K562 (cell line): ENCODE measurements at regions not wholly inside any gene's neighbourhood (a gene's known extent, or its start where the extent isn't known, plus 50 kb on each side); places are given as distances from the start of the nearest gene placed in this dataset.

Source experiments
- CCNT2 ChIP-seq: IDR thresholded peaks from 2 replicates; pipeline ENCODE4 v1.6.1; 2011; ENCODE audit warnings: borderline replicate concordance, low read depth, mild to moderate bottlenecking, moderate library complexity, mixed read lengths, low read length; ENCODE audit not compliant: insufficient read length; ENCODE audit errors: extremely low read depth
- MYNN ChIP-seq, 2 experiments: sonication (generic); formaldehyde crosslinking in 1 of 2; IDR thresholded peaks; 2 replicates each; pipeline versions ENCODE4 v1.5.0 to v1.6.1; 2016 to 2020; ENCODE audit warnings: antibody characterized with exemption in 1 of 2, missing genetic modification reagents in 1 of 2
- ZBED1 ChIP-seq: IDR thresholded peaks from 2 replicates; pipeline ENCODE4 v1.6.1; 2014
- TF ChIP-seq, protein P1 (sequence below): fragments of 200-600 bp; sonication (generic); IDR thresholded peaks from one replicate; pipeline ENCODE4 v1.6.1; 2012; ENCODE audit warnings: mild to moderate bottlenecking, low read depth, low read length, inconsistent platforms
- TF ChIP-seq, protein P2 (sequence below), 2 experiments: IDR thresholded peaks; 2 replicates each; pipeline ENCODE4 v1.6.1; 2011; ENCODE audit warnings: borderline replicate concordance in 1 of 2, control low read depth in 1 of 2, low read depth in 1 of 2, low read length in 1 of 2, mild to moderate bottlenecking in 1 of 2, mixed read lengths in 1 of 2, moderate library complexity in 1 of 2; ENCODE audit not compliant: insufficient read depth in 1 of 2, insufficient read length in 1 of 2, poor library complexity in 1 of 2, severe bottlenecking in 1 of 2; ENCODE audit errors: extremely low read depth in 1 of 2
- TF ChIP-seq, protein P3 (sequence below): fragments of 250-450 bp; sonication (Bioruptor Pico); IDR thresholded peaks from 2 replicates; pipeline ENCODE4 v1.4.0; 2020

DNA sequence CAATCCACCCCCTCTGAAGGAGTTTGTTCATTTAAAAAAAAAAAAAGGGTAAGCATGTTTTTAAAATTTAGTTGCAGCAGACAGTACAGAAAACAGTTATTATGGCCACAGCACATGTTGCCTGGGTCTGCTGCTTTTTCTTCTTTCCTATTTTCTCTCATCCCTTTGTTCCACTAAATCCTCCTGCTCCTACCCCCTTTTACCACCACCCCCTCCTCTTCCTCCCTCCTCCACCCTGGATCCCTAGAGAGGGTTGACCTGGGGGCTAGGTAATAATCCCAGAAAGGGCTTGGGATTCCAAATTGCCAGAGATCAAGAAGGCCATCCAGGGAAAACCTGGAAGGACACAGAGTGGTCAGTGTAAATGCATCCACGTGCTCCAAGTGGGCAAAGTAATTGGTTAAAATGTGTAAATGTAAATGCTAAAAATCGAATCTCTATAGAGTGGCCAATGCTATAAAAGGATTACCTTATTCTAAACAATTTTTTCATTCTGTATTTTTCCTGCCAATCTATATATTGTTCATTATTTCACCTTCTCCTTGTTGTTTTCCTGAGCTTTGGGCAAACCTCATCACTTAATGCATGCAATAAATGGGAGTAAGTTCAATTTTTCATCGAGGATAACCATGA lies 89.0 kb upstream of the PIK3CG start (continued):
- TF ChIP-seq, protein P1, sequence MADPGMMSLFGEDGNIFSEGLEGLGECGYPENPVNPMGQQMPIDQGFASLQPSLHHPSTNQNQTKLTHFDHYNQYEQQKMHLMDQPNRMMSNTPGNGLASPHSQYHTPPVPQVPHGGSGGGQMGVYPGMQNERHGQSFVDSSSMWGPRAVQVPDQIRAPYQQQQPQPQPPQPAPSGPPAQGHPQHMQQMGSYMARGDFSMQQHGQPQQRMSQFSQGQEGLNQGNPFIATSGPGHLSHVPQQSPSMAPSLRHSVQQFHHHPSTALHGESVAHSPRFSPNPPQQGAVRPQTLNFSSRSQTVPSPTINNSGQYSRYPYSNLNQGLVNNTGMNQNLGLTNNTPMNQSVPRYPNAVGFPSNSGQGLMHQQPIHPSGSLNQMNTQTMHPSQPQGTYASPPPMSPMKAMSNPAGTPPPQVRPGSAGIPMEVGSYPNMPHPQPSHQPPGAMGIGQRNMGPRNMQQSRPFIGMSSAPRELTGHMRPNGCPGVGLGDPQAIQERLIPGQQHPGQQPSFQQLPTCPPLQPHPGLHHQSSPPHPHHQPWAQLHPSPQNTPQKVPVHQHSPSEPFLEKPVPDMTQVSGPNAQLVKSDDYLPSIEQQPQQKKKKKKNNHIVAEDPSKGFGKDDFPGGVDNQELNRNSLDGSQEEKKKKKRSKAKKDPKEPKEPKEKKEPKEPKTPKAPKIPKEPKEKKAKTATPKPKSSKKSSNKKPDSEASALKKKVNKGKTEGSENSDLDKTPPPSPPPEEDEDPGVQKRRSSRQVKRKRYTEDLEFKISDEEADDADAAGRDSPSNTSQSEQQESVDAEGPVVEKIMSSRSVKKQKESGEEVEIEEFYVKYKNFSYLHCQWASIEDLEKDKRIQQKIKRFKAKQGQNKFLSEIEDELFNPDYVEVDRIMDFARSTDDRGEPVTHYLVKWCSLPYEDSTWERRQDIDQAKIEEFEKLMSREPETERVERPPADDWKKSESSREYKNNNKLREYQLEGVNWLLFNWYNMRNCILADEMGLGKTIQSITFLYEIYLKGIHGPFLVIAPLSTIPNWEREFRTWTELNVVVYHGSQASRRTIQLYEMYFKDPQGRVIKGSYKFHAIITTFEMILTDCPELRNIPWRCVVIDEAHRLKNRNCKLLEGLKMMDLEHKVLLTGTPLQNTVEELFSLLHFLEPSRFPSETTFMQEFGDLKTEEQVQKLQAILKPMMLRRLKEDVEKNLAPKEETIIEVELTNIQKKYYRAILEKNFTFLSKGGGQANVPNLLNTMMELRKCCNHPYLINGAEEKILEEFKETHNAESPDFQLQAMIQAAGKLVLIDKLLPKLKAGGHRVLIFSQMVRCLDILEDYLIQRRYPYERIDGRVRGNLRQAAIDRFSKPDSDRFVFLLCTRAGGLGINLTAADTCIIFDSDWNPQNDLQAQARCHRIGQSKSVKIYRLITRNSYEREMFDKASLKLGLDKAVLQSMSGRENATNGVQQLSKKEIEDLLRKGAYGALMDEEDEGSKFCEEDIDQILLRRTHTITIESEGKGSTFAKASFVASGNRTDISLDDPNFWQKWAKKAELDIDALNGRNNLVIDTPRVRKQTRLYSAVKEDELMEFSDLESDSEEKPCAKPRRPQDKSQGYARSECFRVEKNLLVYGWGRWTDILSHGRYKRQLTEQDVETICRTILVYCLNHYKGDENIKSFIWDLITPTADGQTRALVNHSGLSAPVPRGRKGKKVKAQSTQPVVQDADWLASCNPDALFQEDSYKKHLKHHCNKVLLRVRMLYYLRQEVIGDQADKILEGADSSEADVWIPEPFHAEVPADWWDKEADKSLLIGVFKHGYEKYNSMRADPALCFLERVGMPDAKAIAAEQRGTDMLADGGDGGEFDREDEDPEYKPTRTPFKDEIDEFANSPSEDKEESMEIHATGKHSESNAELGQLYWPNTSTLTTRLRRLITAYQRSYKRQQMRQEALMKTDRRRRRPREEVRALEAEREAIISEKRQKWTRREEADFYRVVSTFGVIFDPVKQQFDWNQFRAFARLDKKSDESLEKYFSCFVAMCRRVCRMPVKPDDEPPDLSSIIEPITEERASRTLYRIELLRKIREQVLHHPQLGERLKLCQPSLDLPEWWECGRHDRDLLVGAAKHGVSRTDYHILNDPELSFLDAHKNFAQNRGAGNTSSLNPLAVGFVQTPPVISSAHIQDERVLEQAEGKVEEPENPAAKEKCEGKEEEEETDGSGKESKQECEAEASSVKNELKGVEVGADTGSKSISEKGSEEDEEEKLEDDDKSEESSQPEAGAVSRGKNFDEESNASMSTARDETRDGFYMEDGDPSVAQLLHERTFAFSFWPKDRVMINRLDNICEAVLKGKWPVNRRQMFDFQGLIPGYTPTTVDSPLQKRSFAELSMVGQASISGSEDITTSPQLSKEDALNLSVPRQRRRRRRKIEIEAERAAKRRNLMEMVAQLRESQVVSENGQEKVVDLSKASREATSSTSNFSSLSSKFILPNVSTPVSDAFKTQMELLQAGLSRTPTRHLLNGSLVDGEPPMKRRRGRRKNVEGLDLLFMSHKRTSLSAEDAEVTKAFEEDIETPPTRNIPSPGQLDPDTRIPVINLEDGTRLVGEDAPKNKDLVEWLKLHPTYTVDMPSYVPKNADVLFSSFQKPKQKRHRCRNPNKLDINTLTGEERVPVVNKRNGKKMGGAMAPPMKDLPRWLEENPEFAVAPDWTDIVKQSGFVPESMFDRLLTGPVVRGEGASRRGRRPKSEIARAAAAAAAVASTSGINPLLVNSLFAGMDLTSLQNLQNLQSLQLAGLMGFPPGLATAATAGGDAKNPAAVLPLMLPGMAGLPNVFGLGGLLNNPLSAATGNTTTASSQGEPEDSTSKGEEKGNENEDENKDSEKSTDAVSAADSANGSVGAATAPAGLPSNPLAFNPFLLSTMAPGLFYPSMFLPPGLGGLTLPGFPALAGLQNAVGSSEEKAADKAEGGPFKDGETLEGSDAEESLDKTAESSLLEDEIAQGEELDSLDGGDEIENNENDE: no peak
- TF ChIP-seq, protein P2, sequence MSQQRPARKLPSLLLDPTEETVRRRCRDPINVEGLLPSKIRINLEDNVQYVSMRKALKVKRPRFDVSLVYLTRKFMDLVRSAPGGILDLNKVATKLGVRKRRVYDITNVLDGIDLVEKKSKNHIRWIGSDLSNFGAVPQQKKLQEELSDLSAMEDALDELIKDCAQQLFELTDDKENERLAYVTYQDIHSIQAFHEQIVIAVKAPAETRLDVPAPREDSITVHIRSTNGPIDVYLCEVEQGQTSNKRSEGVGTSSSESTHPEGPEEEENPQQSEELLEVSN (IDR thresholded peaks at IDR 0.05; ENCODE audit: borderline replicate concordance in 1 of 2, extremely low read depth in 1 of 2, insufficient read depth in 1 of 2, insufficient read length in 1 of 2, low read depth in 1 of 2, low read length in 1 of 2, poor library complexity in 1 of 2, severe bottlenecking in 1 of 2): peak in 1 of 2 experiments; percentile 23
- TF ChIP-seq MYNN (IDR thresholded peaks at IDR 0.05) (no peak), MYNN (CRISPR knock-in tag; IDR thresholded peaks at IDR 0.05) (no peak), ZBED1 (no peak), CCNT2 (no peak)
- TF ChIP-seq, protein P3, sequence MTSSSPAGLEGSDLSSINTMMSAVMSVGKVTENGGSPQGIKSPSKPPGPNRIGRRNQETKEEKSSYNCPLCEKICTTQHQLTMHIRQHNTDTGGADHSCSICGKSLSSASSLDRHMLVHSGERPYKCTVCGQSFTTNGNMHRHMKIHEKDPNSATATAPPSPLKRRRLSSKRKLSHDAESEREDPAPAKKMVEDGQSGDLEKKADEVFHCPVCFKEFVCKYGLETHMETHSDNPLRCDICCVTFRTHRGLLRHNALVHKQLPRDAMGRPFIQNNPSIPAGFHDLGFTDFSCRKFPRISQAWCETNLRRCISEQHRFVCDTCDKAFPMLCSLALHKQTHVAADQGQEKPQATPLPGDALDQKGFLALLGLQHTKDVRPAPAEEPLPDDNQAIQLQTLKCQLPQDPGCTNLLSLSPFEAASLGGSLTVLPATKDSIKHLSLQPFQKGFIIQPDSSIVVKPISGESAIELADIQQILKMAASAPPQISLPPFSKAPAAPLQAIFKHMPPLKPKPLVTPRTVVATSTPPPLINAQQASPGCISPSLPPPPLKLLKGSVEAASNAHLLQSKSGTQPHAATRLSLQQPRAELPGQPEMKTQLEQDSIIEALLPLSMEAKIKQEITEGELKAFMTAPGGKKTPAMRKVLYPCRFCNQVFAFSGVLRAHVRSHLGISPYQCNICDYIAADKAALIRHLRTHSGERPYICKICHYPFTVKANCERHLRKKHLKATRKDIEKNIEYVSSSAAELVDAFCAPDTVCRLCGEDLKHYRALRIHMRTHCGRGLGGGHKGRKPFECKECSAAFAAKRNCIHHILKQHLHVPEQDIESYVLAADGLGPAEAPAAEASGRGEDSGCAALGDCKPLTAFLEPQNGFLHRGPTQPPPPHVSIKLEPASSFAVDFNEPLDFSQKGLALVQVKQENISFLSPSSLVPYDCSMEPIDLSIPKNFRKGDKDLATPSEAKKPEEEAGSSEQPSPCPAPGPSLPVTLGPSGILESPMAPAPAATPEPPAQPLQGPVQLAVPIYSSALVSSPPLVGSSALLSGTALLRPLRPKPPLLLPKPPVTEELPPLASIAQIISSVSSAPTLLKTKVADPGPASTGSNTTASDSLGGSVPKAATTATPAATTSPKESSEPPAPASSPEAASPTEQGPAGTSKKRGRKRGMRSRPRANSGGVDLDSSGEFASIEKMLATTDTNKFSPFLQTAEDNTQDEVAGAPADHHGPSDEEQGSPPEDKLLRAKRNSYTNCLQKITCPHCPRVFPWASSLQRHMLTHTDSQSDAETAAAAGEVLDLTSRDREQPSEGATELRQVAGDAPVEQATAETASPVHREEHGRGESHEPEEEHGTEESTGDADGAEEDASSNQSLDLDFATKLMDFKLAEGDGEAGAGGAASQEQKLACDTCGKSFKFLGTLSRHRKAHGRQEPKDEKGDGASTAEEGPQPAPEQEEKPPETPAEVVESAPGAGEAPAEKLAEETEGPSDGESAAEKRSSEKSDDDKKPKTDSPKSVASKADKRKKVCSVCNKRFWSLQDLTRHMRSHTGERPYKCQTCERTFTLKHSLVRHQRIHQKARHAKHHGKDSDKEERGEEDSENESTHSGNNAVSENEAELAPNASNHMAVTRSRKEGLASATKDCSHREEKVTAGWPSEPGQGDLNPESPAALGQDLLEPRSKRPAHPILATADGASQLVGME (CRISPR knock-in tag): no peak
